ENCODE measurements at regions not wholly inside any gene's neighbourhood (a gene's known extent, or its start where the extent isn't known, plus 50 kb on each side); places are given as distances from the start of the nearest gene placed in this dataset.

GRCh38 chr4:162849937-162850336, 316.8 kb downstream of the NAF1 start:
- peaks cover 5% of the 10 kb centered on the region for H3K9me3 Mint-ChIP-seq

GRCh38 chr4:162847945-162848549, 318.6 kb downstream of the NAF1 start:
- Histone ChIP-seq H3K4me1 (ENCODE audit: control insufficient read depth, insufficient read depth, low read length) (no peaks in the 10 kb centered on the region), H3K9me3 (ENCODE audit: control insufficient read depth, low read length) (peaks cover 11% of the 10 kb centered on the region), H3K4me3 (ENCODE audit: low read length) (no peak overlapping the region), H3K27ac (ENCODE audit: low read depth, low read length) (no peak overlapping the region), H3K9ac (ENCODE audit: extremely low read depth, low read length, poor library complexity, severe bottlenecking) (no peak overlapping the region), H3K27me3 (ENCODE audit: control insufficient read depth, insufficient read depth, low read length, poor library complexity, severe bottlenecking) (no peaks in the 10 kb centered on the region), H3K36me3 (ENCODE audit: control insufficient read depth, insufficient read depth, low read length) (no peaks in the 10 kb centered on the region)
- no peak for TF ChIP-seq CTCF (conservative IDR thresholded peaks at IDR 0.05)
- Mint-ChIP-seq H3K36me3 (ENCODE audit: low read depth) (no peaks in the 10 kb centered on the region), H3K27me3 (ENCODE audit: insufficient read depth) (no peaks in the 10 kb centered on the region), H3K27ac (no peak overlapping the region), H3K4me1 (no peaks in the 10 kb centered on the region), H3K9me3 (peaks cover 5% of the 10 kb centered on the region), H3K4me3 (no peak overlapping the region)
- WGBS, 2 experiments (ENCODE audit: insufficient coverage in 1 of 2, insufficient read length in 1 of 2) = 67 to 82% methylated on average over 1 of the region's 1 CpG
- DNase-seq = no peak

More at GRCh38 chr4:162849937-162850336, 316.8 kb downstream of the NAF1 start:
- Histone ChIP-seq H3K27me3 (ENCODE audit: control insufficient read depth, insufficient read depth, low read length, poor library complexity, severe bottlenecking) (no peaks in the 10 kb centered on the region), H3K36me3 (ENCODE audit: control insufficient read depth, insufficient read depth, low read length) (no peaks in the 10 kb centered on the region), H3K4me3 (ENCODE audit: low read length) (no peak overlapping the region), H3K4me1 (ENCODE audit: control insufficient read depth, insufficient read depth, low read length) (no peaks in the 10 kb centered on the region), H3K27ac (ENCODE audit: low read depth, low read length) (no peak overlapping the region), H3K9me3 (ENCODE audit: control insufficient read depth, low read length) (peaks cover 11% of the 10 kb centered on the region), H3K9ac (ENCODE audit: extremely low read depth, low read length, poor library complexity, severe bottlenecking) (no peak overlapping the region)
- Mint-ChIP-seq H3K4me1 (no peaks in the 10 kb centered on the region), H3K4me3 (no peak overlapping the region), H3K27me3 (ENCODE audit: insufficient read depth) (no peaks in the 10 kb centered on the region), H3K27ac (no peak overlapping the region), H3K36me3 (ENCODE audit: low read depth) (no peaks in the 10 kb centered on the region)
- no peak for TF ChIP-seq CTCF (conservative IDR thresholded peaks at IDR 0.05)
- DNase-seq = no peak

- H3K4me3 ChIP-seq (ENCODE audit: low read length) = no peak overlapping the region
- H3K9ac ChIP-seq (ENCODE audit: extremely low read depth, low read length, poor library complexity, severe bottlenecking) = no peak overlapping the region
- TF ChIP-seq CTCF (conservative IDR thresholded peaks at IDR 0.05) = no peak
- no peaks in the 10 kb centered on the region for H3K4me1 ChIP-seq (ENCODE audit: control insufficient read depth, insufficient read depth, low read length)
- WGBS, 2 experiments (ENCODE audit: insufficient coverage in 1 of 2, insufficient read length in 1 of 2) = 76% methylated on average over 1 of the region's 1 CpG; no CpG with 5 or more reads in 1 of the 2 experiments
- H3K27ac ChIP-seq (ENCODE audit: low read depth, low read length) = no peak overlapping the region
- H3K27ac Mint-ChIP-seq = no peak overlapping the region
- no peaks in the 10 kb centered on the region for H3K36me3 ChIP-seq (ENCODE audit: control insufficient read depth, insufficient read depth, low read length)
- H3K4me1 Mint-ChIP-seq = no peaks in the 10 kb centered on the region
- H3K27me3 ChIP-seq (ENCODE audit: control insufficient read depth, insufficient read depth, low read length, poor library complexity, severe bottlenecking) = no peaks in the 10 kb centered on the region
- no peaks in the 10 kb centered on the region for H3K36me3 Mint-ChIP-seq (ENCODE audit: low read depth)
- no peaks in the 10 kb centered on the region for H3K27me3 Mint-ChIP-seq (ENCODE audit: insufficient read depth)
- H3K9me3 Mint-ChIP-seq = no peaks in the 10 kb centered on the region
- peaks cover 11% of the 10 kb centered on the region for H3K9me3 ChIP-seq (ENCODE audit: control insufficient read depth, low read length)
- DNase-seq = no peak
- H3K4me3 Mint-ChIP-seq = no peak overlapping the region
Measured at GRCh38 chr4:162841753-162842152, 324.9 kb downstream of the NAF1 start.

Measured in endodermal cell (in vitro differentiated cells).